GM21381 (cell line): ENCODE measurements at regions not wholly inside any gene's neighbourhood (a gene's known extent, or its start where the extent isn't known, plus 50 kb on each side); places are given as distances from the start of the nearest gene placed in this dataset.

ENCODE experiments used
- ATAC-seq: cut with Tn5 transposase; IDR thresholded peaks from one replicate; pipeline ENCODE4 v1.9.1; 2021; ENCODE audit warnings: mild to moderate bottlenecking, moderate library complexity; ENCODE audit not compliant: unreplicated experiment

DNA sequence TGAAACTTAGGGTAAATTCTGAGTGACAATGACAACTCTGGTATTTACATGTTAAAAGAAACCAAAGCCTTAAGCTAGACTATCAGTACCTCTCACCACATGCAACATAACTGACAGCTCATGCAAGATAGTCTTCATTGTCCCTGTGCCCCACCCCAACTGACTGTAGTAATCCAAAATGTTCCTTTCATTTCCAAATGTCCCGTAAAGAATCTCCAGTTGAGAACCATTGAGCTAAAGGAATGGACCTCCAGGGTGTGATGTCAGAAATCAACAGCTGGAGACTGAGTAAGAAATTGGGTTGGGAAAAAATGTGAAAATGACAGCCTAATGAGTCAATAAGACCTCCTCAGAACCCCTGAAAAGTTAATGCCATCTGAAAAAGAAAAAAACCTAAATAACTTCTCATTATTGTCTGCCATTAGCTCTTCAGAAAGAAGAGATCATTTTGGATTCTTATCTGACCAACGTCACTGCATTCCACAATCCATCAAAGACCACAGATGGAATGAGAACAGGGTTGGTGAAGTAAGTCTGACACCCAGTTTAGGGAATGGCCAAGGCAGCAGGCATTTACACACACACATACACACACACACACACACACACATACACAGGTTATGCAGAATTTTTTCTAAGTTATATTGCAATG, 51.7 kb upstream of the ACVR2A start:
- ATAC-seq, result no peak

GRCh38 chr2:147790580-147790979, 54.2 kb upstream of the ACVR2A start:
- no peak for ATAC-seq

- no peak for ATAC-seq
Measured at GRCh38 chr2:147789720-147790119, 55.1 kb upstream of the ACVR2A start.

- ATAC-seq, result no peak
Measured at GRCh38 chr2:147789287-147789686, 55.5 kb upstream of the ACVR2A start.

GRCh38 chr2:147782141-147782930, 62.5 kb upstream of the ACVR2A start:
- ATAC-seq, result no peak

DNA sequence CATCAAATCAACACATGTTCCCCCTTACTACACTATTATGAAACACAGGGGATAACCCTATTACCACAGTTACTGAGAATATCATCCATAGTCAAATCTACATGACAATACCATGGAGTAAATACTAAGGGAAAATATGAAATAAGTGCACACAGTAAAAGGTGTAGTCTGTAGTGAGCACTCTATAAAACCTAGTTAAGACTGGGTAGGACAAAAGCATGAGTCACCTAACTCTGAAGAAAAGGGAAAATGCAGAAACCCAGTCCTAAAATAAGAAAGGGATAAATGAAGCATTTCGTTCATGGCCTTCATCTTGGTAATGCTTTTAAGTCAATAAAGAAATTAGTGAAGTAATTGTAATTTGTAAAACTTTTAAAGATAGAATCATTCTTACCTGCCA, 65.4 kb upstream of the ACVR2A start:
- ATAC-seq, result no peak

GRCh38 chr2:147777394-147777793, 67.4 kb upstream of the ACVR2A start:
- ATAC-seq, result no peak

DNA sequence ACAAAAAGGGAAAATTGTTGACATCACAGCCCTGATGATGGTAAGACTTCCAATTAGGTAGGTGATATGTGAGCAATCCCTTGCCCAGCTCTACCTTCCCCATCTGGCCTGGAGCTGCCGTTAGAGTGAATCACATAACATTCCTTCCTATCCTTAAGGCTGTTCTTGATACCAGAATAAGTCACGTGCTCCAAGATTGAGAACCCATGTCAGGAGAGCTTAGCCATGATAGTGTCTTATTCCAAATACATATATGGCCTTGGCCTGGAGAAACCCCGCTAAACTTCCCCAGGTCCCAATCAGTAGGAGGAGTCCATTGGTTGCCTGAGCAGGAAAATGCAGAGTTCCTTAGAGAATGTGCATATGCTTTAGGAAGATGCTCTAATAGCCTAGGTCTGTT, 70.0 kb upstream of the ACVR2A start:
- no peak for ATAC-seq

DNA sequence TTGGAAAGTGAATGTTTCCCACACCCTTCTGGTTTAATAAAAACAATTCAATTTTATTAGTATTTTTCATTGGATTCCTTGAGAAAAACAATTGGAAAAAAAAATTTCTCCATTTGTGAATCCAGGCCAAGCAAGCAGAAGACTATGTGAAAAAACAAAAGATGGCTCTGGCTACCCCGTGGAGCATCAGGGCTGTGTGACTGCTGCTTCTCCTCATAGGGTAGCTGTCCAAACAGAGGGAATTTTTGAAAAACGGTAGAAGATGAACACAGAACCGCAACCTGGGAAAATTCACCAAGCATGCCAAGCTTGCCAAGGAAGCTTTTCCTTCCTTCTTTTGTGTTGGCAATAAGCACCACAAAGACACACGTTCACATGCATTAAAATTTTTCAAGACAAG, 71.3 kb upstream of the ACVR2A start:
- ATAC-seq, result no peak

GRCh38 chr2:147772781-147773180, 72.0 kb upstream of the ACVR2A start:
- no peak for ATAC-seq

- ATAC-seq, result no peak
Measured at GRCh38 chr2:147763861-147764260, 81.0 kb upstream of the ACVR2A start.

- ATAC-seq, result no peak
Measured at GRCh38 chr2:147760984-147761383, 83.8 kb upstream of the ACVR2A start.

DNA sequence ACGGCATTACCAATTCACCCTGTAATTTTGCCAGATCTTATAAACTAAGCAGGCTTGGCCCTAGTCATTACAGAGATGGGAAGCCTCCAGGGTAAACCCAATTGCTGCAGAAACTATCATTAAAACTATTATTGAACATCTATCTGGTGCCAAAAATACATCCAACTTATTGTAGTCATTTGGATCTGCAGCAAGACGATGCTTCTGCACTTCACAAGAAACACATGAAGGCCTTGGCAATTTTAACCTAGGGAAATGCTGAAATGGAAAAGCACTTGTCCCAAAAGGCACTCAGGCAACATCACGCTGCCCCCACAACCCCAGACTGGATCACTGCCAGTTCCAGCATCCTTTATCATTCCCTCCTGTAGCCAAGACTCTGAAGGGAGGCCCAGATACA, 85.3 kb upstream of the ACVR2A start:
- ATAC-seq, result no peak

DNA sequence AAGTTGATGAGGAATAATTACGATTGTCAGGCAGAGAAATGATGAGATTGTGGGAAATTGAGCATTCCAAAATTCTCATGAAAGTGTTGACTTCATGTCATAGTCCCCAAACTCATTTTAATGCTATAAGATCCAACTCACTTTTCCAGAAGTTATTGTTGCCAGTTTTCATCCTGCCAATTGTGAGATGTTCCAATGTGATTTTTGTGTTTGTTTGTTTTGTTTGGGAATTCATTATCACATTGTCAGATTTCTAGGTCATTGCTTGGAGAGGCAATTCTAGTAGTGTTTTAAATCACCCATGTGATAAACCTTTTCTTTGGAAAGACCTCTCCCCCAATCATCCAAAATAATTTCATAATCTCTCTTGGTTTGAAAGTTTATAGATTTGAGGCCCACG, 86.0 kb upstream of the ACVR2A start:
- ATAC-seq, result no peak

GRCh38 chr2:147756069-147756468, 88.8 kb upstream of the ACVR2A start:
- ATAC-seq, result no peak

DNA sequence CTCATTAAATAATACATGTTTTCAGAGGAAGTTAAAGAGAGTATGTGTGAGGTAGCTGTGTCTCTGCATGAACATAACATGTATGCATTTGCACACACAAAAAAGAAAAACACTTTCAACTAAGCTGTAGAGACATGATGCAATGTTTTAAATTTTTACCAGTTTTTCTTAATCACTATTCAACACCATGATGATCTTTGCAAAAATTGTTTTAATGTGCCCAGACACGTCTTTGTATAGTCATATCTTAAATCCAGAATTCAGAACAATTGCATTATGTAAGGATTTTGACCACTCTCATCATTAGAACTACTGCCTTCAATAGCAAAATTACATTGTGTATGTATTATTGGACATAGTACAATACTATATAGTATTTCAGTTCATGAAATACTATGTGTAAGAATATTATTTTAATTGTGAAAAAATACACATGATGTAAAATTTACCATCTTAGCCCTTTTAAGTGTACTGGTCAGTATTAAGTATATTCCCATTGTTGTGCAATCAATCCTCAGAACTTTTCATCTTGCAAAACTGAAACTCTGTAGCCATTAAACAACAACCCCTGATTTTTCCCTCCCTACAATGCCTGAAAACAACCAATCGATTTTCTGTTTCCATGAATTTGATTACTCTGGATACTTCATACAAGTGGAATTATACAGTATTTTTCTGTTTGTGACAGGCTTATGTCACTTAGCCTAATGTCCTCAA, 104.5 kb upstream of the ACVR2A start:
- no peak for ATAC-seq

- ATAC-seq, result no peak
Measured at GRCh38 chr2:147739508-147739907, 105.3 kb upstream of the ACVR2A start.

GRCh38 chr2:147718831-147719230, 126.0 kb upstream of the ACVR2A start:
- no peak for ATAC-seq

DNA sequence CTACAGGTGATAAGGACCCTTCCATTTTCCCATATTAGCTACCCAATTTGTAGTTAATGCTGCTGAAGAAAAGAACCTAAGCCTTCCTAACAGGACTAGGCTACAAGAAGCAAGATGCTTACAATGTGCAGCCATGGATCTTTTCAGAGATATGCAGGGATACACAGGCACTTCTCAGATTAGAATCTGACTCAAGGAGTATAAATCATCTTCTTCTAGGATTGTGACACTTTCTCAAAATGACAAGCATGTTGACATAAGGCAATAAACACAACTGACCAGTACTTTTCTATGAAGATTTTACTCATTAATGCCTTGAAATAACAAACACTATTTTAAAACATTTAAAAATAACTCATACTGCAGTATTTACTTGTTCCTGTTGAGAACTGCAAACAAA, 127.9 kb upstream of the ACVR2A start:
- ATAC-seq, result no peak

DNA sequence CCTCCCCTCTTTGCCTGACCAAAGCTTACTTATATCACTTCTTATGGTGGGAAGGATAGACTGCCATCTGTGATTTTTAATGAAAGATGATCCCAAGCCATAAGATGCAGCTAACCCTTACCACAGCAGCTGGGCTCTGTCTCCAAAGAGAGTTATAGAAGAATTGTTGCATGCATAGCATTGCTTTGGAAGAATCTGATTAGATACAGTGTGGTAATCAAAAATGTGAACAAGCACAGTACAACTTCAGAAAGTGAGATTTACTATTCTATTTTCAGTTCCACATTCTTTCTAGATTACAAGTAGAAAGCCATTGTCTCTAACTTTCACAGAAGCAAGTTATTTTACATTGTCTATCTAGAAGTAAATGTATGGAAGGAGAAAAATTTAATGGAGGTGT, 129.0 kb upstream of the ACVR2A start:
- no peak for ATAC-seq

GRCh38 chr2:147714582-147714981, 130.2 kb upstream of the ACVR2A start:
- no peak for ATAC-seq

DNA sequence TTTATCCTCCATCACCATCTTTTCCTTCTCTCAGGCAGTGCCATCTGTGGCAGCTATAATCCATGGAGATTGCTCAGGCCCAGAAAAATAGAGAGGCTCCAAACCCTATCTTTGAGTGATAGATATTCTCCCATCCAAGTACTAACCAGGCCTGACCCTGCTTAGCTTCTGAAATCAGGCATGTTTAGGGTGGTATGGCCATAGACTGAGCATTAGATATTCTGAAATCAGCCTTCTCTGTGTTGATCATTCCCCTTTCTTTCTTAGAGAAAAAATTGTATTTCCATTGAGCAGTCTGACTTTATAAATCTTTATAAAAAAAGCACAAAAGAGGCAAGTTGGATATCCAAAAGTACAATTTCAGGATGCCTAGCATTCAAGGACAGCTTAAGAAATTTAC, 131.5 kb upstream of the ACVR2A start:
- ATAC-seq, result no peak
